Right atrium auricular region (tissue), 2 donors: ENCODE measurements at regions not wholly inside any gene's neighbourhood (a gene's known extent, or its start where the extent isn't known, plus 50 kb on each side); places are given as distances from the start of the nearest gene placed in this dataset.

Source experiments
- DNase-seq: peaks from one replicate; pipeline ENCODE4 v3.0.0-alpha.2; 2019; ENCODE audit warnings: low spot score
- H3K27ac ChIP-seq, 2 donors: fragments of 200-600 bp; sonication (generic); 1 replicate in 1 of 2; 2 replicates in 1 of 2; pipeline ENCODE4 v1.5.1; 2016 to 2019
- H3K27me3 ChIP-seq, 2 donors: fragments of 200-600 bp; sonication (generic); one replicate each; pipeline versions ENCODE4 v1.5.1 to v1.6.0; 2017 to 2019
- H3K36me3 ChIP-seq: fragments of 200-600 bp; sonication (generic); one replicate; pipeline ENCODE4 v1.5.1; 2016
- H3K4me1 ChIP-seq, 2 donors: fragments of 200-600 bp; sonication (generic); one replicate each; pipeline versions ENCODE4 v1.5.1 to v1.6.0; 2017 to 2019
- H3K4me3 ChIP-seq, 2 donors: fragments of 200-600 bp; sonication (generic); 1 replicate in 1 of 2; 2 replicates in 1 of 2; pipeline ENCODE4 v1.5.1; 2017 to 2019; ENCODE audit warnings: mild to moderate bottlenecking in 1 of 2, moderate library complexity in 1 of 2
- H3K9me3 ChIP-seq, 2 donors: fragments of 200-600 bp; sonication (generic); one replicate each; pipeline ENCODE4 v1.5.1; 2019
- TF ChIP-seq, protein P1 (sequence below), 2 donors: fragments of 200-600 bp; sonication (generic); IDR thresholded peaks; one replicate each; pipeline ENCODE4 v1.5.1; 2019; ENCODE audit warnings: antibody characterized with exemption in 2 of 2

GRCh38 chr21:35974775-35975174, 85.6 kb downstream of the SETD4 start:
- Histone ChIP-seq H3K27me3 (no peaks in the 10 kb centered on the region), H3K4me3 (no peak overlapping the region), H3K4me1 (no peaks in the 10 kb centered on the region), H3K9me3 (peaks cover 0 to 8% of the 10 kb centered on the region in 2 donors), H3K27ac (no peak overlapping the region), H3K36me3 (no peaks in the 10 kb centered on the region)
- TF ChIP-seq, protein P1, sequence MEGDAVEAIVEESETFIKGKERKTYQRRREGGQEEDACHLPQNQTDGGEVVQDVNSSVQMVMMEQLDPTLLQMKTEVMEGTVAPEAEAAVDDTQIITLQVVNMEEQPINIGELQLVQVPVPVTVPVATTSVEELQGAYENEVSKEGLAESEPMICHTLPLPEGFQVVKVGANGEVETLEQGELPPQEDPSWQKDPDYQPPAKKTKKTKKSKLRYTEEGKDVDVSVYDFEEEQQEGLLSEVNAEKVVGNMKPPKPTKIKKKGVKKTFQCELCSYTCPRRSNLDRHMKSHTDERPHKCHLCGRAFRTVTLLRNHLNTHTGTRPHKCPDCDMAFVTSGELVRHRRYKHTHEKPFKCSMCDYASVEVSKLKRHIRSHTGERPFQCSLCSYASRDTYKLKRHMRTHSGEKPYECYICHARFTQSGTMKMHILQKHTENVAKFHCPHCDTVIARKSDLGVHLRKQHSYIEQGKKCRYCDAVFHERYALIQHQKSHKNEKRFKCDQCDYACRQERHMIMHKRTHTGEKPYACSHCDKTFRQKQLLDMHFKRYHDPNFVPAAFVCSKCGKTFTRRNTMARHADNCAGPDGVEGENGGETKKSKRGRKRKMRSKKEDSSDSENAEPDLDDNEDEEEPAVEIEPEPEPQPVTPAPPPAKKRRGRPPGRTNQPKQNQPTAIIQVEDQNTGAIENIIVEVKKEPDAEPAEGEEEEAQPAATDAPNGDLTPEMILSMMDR (IDR thresholded peaks at IDR 0.05): no peak
- DNase-seq: no peak

DNA sequence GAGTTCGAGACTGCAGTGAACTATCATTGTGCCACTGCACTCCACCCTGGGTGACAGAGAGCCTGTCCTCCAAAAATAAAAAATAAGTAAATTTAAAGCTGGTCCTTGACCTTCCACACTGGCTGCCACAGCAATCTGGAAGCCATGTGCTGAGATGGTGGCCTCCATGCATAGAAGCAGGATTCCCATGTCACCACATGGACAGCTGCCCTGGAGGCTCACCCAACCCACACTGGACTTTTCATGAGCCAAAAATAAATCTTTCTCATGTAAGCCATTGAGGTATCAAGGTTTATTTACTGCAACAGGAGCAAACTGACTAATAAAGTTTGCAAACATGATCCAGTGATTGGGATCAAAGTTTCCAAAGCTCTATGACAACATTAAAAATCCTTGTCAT, 88.5 kb downstream of the SETD4 start:
- Histone ChIP-seq H3K27me3 (no peaks in the 10 kb centered on the region), H3K4me3 (no peak overlapping the region), H3K4me1 (no peaks in the 10 kb centered on the region), H3K36me3 (no peaks in the 10 kb centered on the region), H3K9me3 (no peaks in the 10 kb centered on the region), H3K27ac (no peak overlapping the region)
- TF ChIP-seq, protein P1 (IDR thresholded peaks at IDR 0.05): no peak
- no peak for DNase-seq

DNA sequence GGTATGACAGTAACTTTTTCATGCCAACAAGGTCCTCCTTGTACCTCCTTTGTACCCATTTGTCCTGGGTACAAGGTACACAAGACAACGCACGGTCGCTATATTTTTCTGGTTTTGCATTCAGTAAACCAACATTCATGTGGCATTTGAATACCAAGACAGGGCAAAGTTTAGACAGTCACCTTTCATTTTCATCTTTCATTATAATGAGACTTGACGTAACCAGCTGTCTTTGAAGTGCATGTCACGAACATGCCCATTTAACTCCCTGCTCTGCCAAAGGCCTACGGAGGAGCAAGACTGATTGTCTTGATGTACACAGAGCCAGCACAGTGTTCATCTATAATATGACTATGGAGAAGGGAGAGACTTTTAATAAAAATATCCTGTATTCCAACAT, 91.0 kb downstream of the SETD4 start:
- Histone ChIP-seq H3K27ac (no peak overlapping the region), H3K4me1 (no peaks in the 10 kb centered on the region), H3K9me3 (no peaks in the 10 kb centered on the region), H3K36me3 (no peaks in the 10 kb centered on the region), H3K27me3 (no peaks in the 10 kb centered on the region), H3K4me3 (no peak overlapping the region)
- no peak for DNase-seq
- TF ChIP-seq, protein P1 (IDR thresholded peaks at IDR 0.05): no peak

GRCh38 chr21:35968564-35968963, 91.8 kb downstream of the SETD4 start:
- TF ChIP-seq, protein P1 (IDR thresholded peaks at IDR 0.05): no peak
- DNase-seq: no peak
- Histone ChIP-seq H3K27me3 (no peaks in the 10 kb centered on the region), H3K36me3 (no peaks in the 10 kb centered on the region), H3K4me1 (no peaks in the 10 kb centered on the region), H3K4me3 (no peak overlapping the region), H3K9me3 (no peaks in the 10 kb centered on the region), H3K27ac (no peak overlapping the region)

DNA sequence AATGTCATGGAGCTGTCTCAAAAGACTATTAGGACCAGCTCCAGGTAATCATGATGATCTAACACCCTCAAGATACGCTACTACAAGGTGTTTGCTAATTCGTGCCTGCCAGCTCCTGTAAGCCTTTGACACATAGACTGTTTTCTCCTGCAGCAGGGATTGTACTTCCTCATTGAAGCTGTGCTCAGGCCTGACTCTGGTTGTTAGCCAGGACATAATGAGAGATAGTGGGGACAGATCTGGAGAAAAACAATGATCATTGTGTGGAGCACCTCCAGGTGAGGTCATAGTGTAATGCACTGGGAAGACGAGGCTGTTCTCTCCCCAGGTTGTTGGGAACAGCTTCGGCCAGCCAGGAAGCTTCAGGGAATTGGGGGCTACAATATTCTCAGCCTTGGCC, 94.6 kb downstream of the SETD4 start:
- TF ChIP-seq, protein P1 (IDR thresholded peaks at IDR 0.05): no peak
- no peak for DNase-seq
- Histone ChIP-seq H3K9me3 (no peaks in the 10 kb centered on the region), H3K36me3 (no peaks in the 10 kb centered on the region), H3K27ac (no peak overlapping the region), H3K4me3 (no peak overlapping the region), H3K4me1 (no peaks in the 10 kb centered on the region), H3K27me3 (no peaks in the 10 kb centered on the region)

DNA sequence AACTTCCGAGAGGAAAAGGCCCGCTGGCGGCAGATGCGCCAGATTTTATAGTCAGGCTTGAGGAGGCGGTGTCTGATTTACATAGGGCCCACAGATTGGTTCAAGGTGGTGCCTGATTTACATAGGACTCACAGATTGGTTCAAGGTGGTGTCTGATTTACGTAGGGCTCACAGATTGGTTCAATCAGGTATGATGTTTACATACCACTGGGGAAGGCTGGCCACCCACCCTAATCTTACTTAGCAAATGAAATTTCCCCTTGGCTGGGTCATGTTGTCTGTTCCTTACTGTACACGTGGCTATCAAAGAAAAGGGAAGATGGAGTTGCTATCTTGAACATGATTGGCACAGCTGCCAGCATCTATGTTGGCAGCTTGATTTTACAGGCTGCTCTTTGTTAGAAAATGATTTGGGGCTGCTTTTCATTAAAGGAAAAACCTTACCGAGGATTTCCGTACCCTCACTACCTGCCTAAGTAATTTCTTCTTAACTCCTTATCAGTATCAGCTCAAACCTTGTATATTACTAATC, 96.3 kb downstream of the SETD4 start:
- Histone ChIP-seq H3K27me3 (no peaks in the 10 kb centered on the region), H3K36me3 (no peaks in the 10 kb centered on the region), H3K4me1 (no peaks in the 10 kb centered on the region), H3K27ac (no peak overlapping the region), H3K9me3 (no peaks in the 10 kb centered on the region), H3K4me3 (no peak overlapping the region)
- TF ChIP-seq, protein P1 (IDR thresholded peaks at IDR 0.05): no peak
- no peak for DNase-seq
